Astrocyte (in vitro differentiated cells and primary cell): ENCODE measurements at regions not wholly inside any gene's neighbourhood (a gene's known extent, or its start where the extent isn't known, plus 50 kb on each side); places are given as distances from the start of the nearest gene placed in this dataset.

ENCODE experiments used
- DNase-seq: peaks from one replicate; pipeline ENCODE4 v3.0.0-alpha.2; 2010; ENCODE audit warnings: low read depth
- FAIRE-seq: peaks from 2 replicates; lab custom pipeline; 2011; peaks lifted over from hg19 to GRCh38; lab: Jason Lieb, UNC
- H2AFZ ChIP-seq: 2 replicates; pipeline ENCODE4 v1.6.0; 2012; ENCODE audit warnings: low read depth, low read length, inconsistent platforms
- H3K27ac ChIP-seq: 2 replicates; pipeline ENCODE4 v1.5.1; 2011; ENCODE audit warnings: low read depth, low read length, inconsistent platforms
- H3K27me3 ChIP-seq: 2 replicates; pipeline ENCODE4 v1.6.0; 2011; ENCODE audit warnings: low read length, inconsistent platforms; ENCODE audit not compliant: insufficient read depth
- H3K36me3 ChIP-seq: 2 replicates; pipeline ENCODE4 v1.5.1; 2011; ENCODE audit warnings: low read length, inconsistent platforms; ENCODE audit not compliant: insufficient read depth
- H3K4me1 ChIP-seq: 2 replicates; pipeline ENCODE4 v1.5.1; 2011; ENCODE audit warnings: low read length, inconsistent platforms; ENCODE audit not compliant: insufficient read depth
- H3K4me2 ChIP-seq: 2 replicates; pipeline ENCODE4 v1.6.0; 2012; ENCODE audit warnings: low read length, inconsistent platforms
- H3K4me3 ChIP-seq: 2 replicates; pipeline ENCODE4 v1.5.1; 2011; ENCODE audit warnings: low read depth, mild to moderate bottlenecking, low read length, inconsistent platforms; ENCODE audit not compliant: insufficient read depth
- H3K79me2 ChIP-seq: 2 replicates; pipeline ENCODE4 v1.6.0; 2012; ENCODE audit warnings: mild to moderate bottlenecking, low read length, inconsistent platforms; ENCODE audit not compliant: insufficient read depth
- H3K9ac ChIP-seq: 2 replicates; pipeline ENCODE4 v1.6.0; 2012; ENCODE audit warnings: mild to moderate bottlenecking, low read length, inconsistent platforms
- H3K9me3 ChIP-seq: 2 replicates; pipeline ENCODE4 v1.5.1; 2012; ENCODE audit warnings: low read depth, mild to moderate bottlenecking, low read length, inconsistent platforms; ENCODE audit not compliant: insufficient read depth
- H4K20me1 ChIP-seq: 2 replicates; pipeline ENCODE4 v1.6.0; 2012; ENCODE audit warnings: low read length, inconsistent platforms; ENCODE audit not compliant: insufficient read depth
- H3K27ac Mint-ChIP-seq: one replicate; pipeline ENCODE4 v1.8.0; 2021; ENCODE audit warnings: mild to moderate bottlenecking, mixed read lengths; ENCODE audit not compliant: unreplicated experiment
- H3K27me3 Mint-ChIP-seq: one replicate; pipeline ENCODE4 v1.8.0; 2021; ENCODE audit warnings: low read depth, mixed read lengths; ENCODE audit not compliant: unreplicated experiment
- H3K36me3 Mint-ChIP-seq: one replicate; pipeline ENCODE4 v1.8.0; 2021; ENCODE audit warnings: low read depth, mixed read lengths; ENCODE audit not compliant: unreplicated experiment
- H3K4me1 Mint-ChIP-seq: one replicate; pipeline ENCODE4 v1.8.0; 2021; ENCODE audit warnings: low read depth, mixed read lengths; ENCODE audit not compliant: unreplicated experiment
- H3K4me3 Mint-ChIP-seq: one replicate; pipeline ENCODE4 v1.8.0; 2021; ENCODE audit warnings: mild to moderate bottlenecking, moderate library complexity, mixed read lengths; ENCODE audit not compliant: unreplicated experiment
- H3K9me3 Mint-ChIP-seq: one replicate; pipeline ENCODE4 v1.8.0; 2021; ENCODE audit warnings: mild to moderate bottlenecking, mixed read lengths; ENCODE audit not compliant: unreplicated experiment
- EZH2 ChIP-seq: IDR thresholded peaks from 2 replicates; pipeline ENCODE4 v1.6.1; 2012; ENCODE audit warnings: mild to moderate bottlenecking, low read length, inconsistent platforms; ENCODE audit not compliant: insufficient read depth
- TF ChIP-seq, protein P1 (sequence below): IDR thresholded peaks from 2 replicates; pipeline ENCODE4 v1.5.1; 2011; ENCODE audit warnings: low read depth, mild to moderate bottlenecking, inconsistent platforms, low read length, moderate library complexity; ENCODE audit not compliant: insufficient read depth

DNA sequence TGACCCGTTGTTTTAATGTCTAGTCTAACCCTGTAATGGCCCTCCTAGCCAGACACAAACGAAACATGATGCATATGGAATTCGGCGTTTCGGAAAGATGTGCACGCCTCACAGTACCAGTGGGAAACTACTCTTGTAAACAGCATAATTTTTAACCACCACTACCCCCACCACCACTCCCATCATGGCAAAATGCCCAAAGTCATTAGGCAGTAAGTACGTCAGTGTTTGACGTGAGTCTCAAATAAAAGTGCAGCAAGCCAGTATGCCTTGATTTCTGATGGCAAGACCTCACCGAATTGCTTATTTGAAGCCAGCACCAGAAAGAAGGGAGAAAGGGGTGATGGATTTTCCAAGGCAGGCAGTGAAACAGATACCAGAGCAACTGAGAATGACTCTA is 71.4 kb downstream of the ADRB2 start:
- Mint-ChIP-seq H3K27ac (no peak overlapping the region), H3K4me3 (no peak overlapping the region), H3K27me3 (no peaks in the 10 kb centered on the region), H3K4me1 (no peaks in the 10 kb centered on the region), H3K36me3 (no peaks in the 10 kb centered on the region), H3K9me3 (peaks cover 8% of the 10 kb centered on the region)
- Histone ChIP-seq H3K27me3 (no peaks in the 10 kb centered on the region), H3K9me3 (no peaks in the 10 kb centered on the region), H3K27ac (no peak overlapping the region), H4K20me1 (no peaks in the 10 kb centered on the region), H3K4me2 (no peak overlapping the region), H3K4me3 (no peak overlapping the region), H3K79me2 (no peaks in the 10 kb centered on the region), H3K4me1 (no peaks in the 10 kb centered on the region), H3K36me3 (no peaks in the 10 kb centered on the region), H2AFZ (no peak overlapping the region), H3K9ac (no peak overlapping the region)
- no peak for TF ChIP-seq EZH2
- TF ChIP-seq, protein P1, sequence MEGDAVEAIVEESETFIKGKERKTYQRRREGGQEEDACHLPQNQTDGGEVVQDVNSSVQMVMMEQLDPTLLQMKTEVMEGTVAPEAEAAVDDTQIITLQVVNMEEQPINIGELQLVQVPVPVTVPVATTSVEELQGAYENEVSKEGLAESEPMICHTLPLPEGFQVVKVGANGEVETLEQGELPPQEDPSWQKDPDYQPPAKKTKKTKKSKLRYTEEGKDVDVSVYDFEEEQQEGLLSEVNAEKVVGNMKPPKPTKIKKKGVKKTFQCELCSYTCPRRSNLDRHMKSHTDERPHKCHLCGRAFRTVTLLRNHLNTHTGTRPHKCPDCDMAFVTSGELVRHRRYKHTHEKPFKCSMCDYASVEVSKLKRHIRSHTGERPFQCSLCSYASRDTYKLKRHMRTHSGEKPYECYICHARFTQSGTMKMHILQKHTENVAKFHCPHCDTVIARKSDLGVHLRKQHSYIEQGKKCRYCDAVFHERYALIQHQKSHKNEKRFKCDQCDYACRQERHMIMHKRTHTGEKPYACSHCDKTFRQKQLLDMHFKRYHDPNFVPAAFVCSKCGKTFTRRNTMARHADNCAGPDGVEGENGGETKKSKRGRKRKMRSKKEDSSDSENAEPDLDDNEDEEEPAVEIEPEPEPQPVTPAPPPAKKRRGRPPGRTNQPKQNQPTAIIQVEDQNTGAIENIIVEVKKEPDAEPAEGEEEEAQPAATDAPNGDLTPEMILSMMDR: no peak
- DNase-seq: no peak
- FAIRE-seq: no peak

GRCh38 chr5:148898413-148899075 is 72.1 kb downstream of the ADRB2 start:
- no peak for FAIRE-seq
- H3K9me3 Mint-ChIP-seq: peaks cover 8% of the 10 kb centered on the region

GRCh38 chr5:148899993-148900392 is 73.6 kb downstream of the ADRB2 start:
- Histone ChIP-seq H3K36me3 (no peaks in the 10 kb centered on the region), H3K4me3 (no peak overlapping the region), H3K27ac (no peak overlapping the region), H3K9ac (no peak overlapping the region), H3K79me2 (no peaks in the 10 kb centered on the region), H3K9me3 (no peaks in the 10 kb centered on the region), H2AFZ (no peak overlapping the region), H3K4me2 (no peak overlapping the region), H3K27me3 (no peaks in the 10 kb centered on the region), H3K4me1 (no peaks in the 10 kb centered on the region), H4K20me1 (no peaks in the 10 kb centered on the region)
- TF ChIP-seq EZH2: no peak
- TF ChIP-seq, protein P1: no peak
- peaks cover 5% of the 10 kb centered on the region for H3K27me3 Mint-ChIP-seq
- H3K36me3 Mint-ChIP-seq: no peaks in the 10 kb centered on the region
- no peaks in the 10 kb centered on the region for H3K9me3 Mint-ChIP-seq
- FAIRE-seq: no peak
- no peak overlapping the region for H3K27ac Mint-ChIP-seq
- H3K4me1 Mint-ChIP-seq: no peaks in the 10 kb centered on the region
- no peak overlapping the region for H3K4me3 Mint-ChIP-seq
- no peak for DNase-seq

More at GRCh38 chr5:148898413-148899075, 72.1 kb downstream of the ADRB2 start:
- no peak overlapping the region for H3K4me3 ChIP-seq
- no peaks in the 10 kb centered on the region for H3K36me3 ChIP-seq
- no peaks in the 10 kb centered on the region for H3K9me3 ChIP-seq
- no peak overlapping the region for H3K9ac ChIP-seq
- no peaks in the 10 kb centered on the region for H3K27me3 ChIP-seq
- H3K27ac ChIP-seq: no peak overlapping the region
- H3K4me1 ChIP-seq: no peaks in the 10 kb centered on the region
- Mint-ChIP-seq H3K4me3 (no peak overlapping the region), H3K4me1 (no peaks in the 10 kb centered on the region), H3K27me3 (peaks cover under 1% of the 10 kb centered on the region), H3K36me3 (no peaks in the 10 kb centered on the region), H3K27ac (no peak overlapping the region)
- no peak overlapping the region for H2AFZ ChIP-seq
- TF ChIP-seq, protein P1: no peak
- TF ChIP-seq EZH2: no peak
- no peaks in the 10 kb centered on the region for H3K79me2 ChIP-seq
- no peaks in the 10 kb centered on the region for H4K20me1 ChIP-seq
- DNase-seq: no peak
- no peak overlapping the region for H3K4me2 ChIP-seq
